ENCODE measurements at regions not wholly inside any gene's neighbourhood (a gene's known extent, or its start where the extent isn't known, plus 50 kb on each side); places are given as distances from the start of the nearest gene placed in this dataset.

DNA sequence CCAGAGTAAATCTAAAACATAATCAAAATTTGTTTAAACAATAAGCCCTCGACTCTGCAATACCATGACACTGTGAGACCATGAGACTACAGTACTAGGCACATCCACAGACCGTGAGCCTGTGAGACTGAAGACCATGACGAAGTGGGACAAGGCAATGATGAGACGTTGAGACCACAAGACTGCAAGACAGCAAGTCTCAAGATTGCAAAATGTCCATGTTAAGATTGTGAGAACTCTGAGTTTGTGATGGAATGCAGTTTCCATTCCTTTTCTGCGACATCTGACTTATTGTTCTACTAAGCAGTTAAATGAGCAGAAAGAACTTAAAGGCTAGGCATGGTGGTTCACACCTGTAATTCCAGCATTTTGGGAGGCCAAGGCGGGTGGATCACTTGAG is 102.1 kb upstream of the PHACTR1 start:
- TF ChIP-seq POLR2A (IDR thresholded peaks at IDR 0.05): no peak
- TF ChIP-seq, protein P1, sequence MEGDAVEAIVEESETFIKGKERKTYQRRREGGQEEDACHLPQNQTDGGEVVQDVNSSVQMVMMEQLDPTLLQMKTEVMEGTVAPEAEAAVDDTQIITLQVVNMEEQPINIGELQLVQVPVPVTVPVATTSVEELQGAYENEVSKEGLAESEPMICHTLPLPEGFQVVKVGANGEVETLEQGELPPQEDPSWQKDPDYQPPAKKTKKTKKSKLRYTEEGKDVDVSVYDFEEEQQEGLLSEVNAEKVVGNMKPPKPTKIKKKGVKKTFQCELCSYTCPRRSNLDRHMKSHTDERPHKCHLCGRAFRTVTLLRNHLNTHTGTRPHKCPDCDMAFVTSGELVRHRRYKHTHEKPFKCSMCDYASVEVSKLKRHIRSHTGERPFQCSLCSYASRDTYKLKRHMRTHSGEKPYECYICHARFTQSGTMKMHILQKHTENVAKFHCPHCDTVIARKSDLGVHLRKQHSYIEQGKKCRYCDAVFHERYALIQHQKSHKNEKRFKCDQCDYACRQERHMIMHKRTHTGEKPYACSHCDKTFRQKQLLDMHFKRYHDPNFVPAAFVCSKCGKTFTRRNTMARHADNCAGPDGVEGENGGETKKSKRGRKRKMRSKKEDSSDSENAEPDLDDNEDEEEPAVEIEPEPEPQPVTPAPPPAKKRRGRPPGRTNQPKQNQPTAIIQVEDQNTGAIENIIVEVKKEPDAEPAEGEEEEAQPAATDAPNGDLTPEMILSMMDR (IDR thresholded peaks at IDR 0.05): no peak

Measured in testis (tissue), 2 donors.